ENCODE measurements at regions not wholly inside any gene's neighbourhood (a gene's known extent, or its start where the extent isn't known, plus 50 kb on each side); places are given as distances from the start of the nearest gene placed in this dataset.

- WGBS (ENCODE audit: insufficient coverage) = 68% methylated on average over 3 of the region's 7 CpGs
- H3K27ac Mint-ChIP-seq = no peak overlapping the region
- H3K27ac ChIP-seq (ENCODE audit: low read length) = no peak overlapping the region
- H3K9me3 ChIP-seq = no peaks in the 10 kb centered on the region
- H3K4me3 Mint-ChIP-seq = no peak overlapping the region
- ATAC-seq (replicated peaks in 1 of 4) (no peak), DNase-seq (no peak)
- H3K36me3 Mint-ChIP-seq = no peaks in the 10 kb centered on the region
- H3K9me3 Mint-ChIP-seq = no peaks in the 10 kb centered on the region
- H3K27me3 Mint-ChIP-seq = peaks cover 10 to 30% of the 10 kb centered on the region in 2 donors
- no peak overlapping the region for H3K4me3 ChIP-seq (ENCODE audit: control insufficient read depth in 1 of 2, extremely low read depth in 1 of 2, low read length in 1 of 2)
- H3K4me1 Mint-ChIP-seq = no peaks in the 10 kb centered on the region
- no peaks in the 10 kb centered on the region for H3K4me1 ChIP-seq (ENCODE audit: control insufficient read depth in 1 of 2, extremely low read depth in 1 of 2, insufficient read depth in 2 of 2, low read length in 2 of 2)
- ChIA-PET POLR2A (no interaction called here), CTCF (interaction anchor here in 1 of 2 donors (0.5 kb wide), 1 partner anchor 162 kb away, joined by 9 read pairs; no protein-coding TSS in a partner anchor)
- H3K27me3 ChIP-seq (replicated peaks in 1 of 2; ENCODE audit: control insufficient read depth in 2 of 2, extremely low read depth in 1 of 2, insufficient read depth in 2 of 2, low read length in 1 of 2) = peaks cover 0 to 11% of the 10 kb centered on the region in 2 experiments
- H3K36me3 ChIP-seq (ENCODE audit: control insufficient read depth in 2 of 2, extremely low read depth in 1 of 2, insufficient read depth in 1 of 2, low read length in 1 of 2) = no peaks in the 10 kb centered on the region
Observed at GRCh38 chr9:86795047-86795442, 152.3 kb downstream of the GAS1 start.

GRCh38 chr9:86794391-86795046 is 152.8 kb downstream of the GAS1 start:
- H3K4me1 ChIP-seq (ENCODE audit: control insufficient read depth in 1 of 2, extremely low read depth in 1 of 2, insufficient read depth in 2 of 2, low read length in 2 of 2) = no peaks in the 10 kb centered on the region
- no peaks in the 10 kb centered on the region for H3K9me3 Mint-ChIP-seq
- DNase-seq (no peak), ATAC-seq (replicated peaks in 1 of 4) (no peak)
- no peaks in the 10 kb centered on the region for H3K9me3 ChIP-seq
- H3K4me3 Mint-ChIP-seq = no peak overlapping the region
- no peak overlapping the region for H3K27ac Mint-ChIP-seq
- ChIA-PET CTCF (interaction anchor here in 1 of 2 donors (0.5 kb wide), 1 partner anchor 162 kb away, joined by 9 read pairs; no protein-coding TSS in a partner anchor), POLR2A (no interaction called here)
- H3K27me3 Mint-ChIP-seq = peaks cover 9 to 29% of the 10 kb centered on the region in 2 donors
- peaks cover 0 to 7% of the 10 kb centered on the region in 2 experiments for H3K27me3 ChIP-seq (replicated peaks in 1 of 2; ENCODE audit: control insufficient read depth in 2 of 2, extremely low read depth in 1 of 2, insufficient read depth in 2 of 2, low read length in 1 of 2)
- no peak overlapping the region for H3K27ac ChIP-seq (ENCODE audit: low read length)
- no peaks in the 10 kb centered on the region for H3K36me3 ChIP-seq (ENCODE audit: control insufficient read depth in 2 of 2, extremely low read depth in 1 of 2, insufficient read depth in 1 of 2, low read length in 1 of 2)
- H3K4me3 ChIP-seq (ENCODE audit: control insufficient read depth in 1 of 2, extremely low read depth in 1 of 2, low read length in 1 of 2) = no peak overlapping the region
- 100% methylated on average over 1 of the region's 3 CpGs for WGBS (ENCODE audit: insufficient coverage)
- no peaks in the 10 kb centered on the region for H3K4me1 Mint-ChIP-seq
- H3K36me3 Mint-ChIP-seq = no peaks in the 10 kb centered on the region

- WGBS (ENCODE audit: insufficient coverage) = 31% methylated on average over 2 of the region's 3 CpGs
- H3K4me1 ChIP-seq (ENCODE audit: control insufficient read depth in 1 of 2, extremely low read depth in 1 of 2, insufficient read depth in 2 of 2, low read length in 2 of 2) = no peaks in the 10 kb centered on the region
- no peak overlapping the region for H3K27ac Mint-ChIP-seq
- H3K4me1 Mint-ChIP-seq = no peaks in the 10 kb centered on the region
- no peak overlapping the region for H3K4me3 Mint-ChIP-seq
- H3K9me3 Mint-ChIP-seq = no peaks in the 10 kb centered on the region
- no peak overlapping the region for H3K4me3 ChIP-seq (ENCODE audit: control insufficient read depth in 1 of 2, extremely low read depth in 1 of 2, low read length in 1 of 2)
- ChIA-PET CTCF (no interaction called here), POLR2A (no interaction called here)
- ATAC-seq (replicated peaks in 1 of 4) = no peak
- no peaks in the 10 kb centered on the region for H3K9me3 ChIP-seq
- no peak for DNase-seq
- no peaks in the 10 kb centered on the region for H3K36me3 ChIP-seq (ENCODE audit: control insufficient read depth in 2 of 2, extremely low read depth in 1 of 2, insufficient read depth in 1 of 2, low read length in 1 of 2)
- H3K27ac ChIP-seq (ENCODE audit: low read length) = no peak overlapping the region
- H3K27me3 Mint-ChIP-seq = peaks cover 15 to 26% of the 10 kb centered on the region in 2 donors
- peaks cover 0 to 9% of the 10 kb centered on the region in 2 experiments for H3K27me3 ChIP-seq (replicated peaks in 1 of 2; ENCODE audit: control insufficient read depth in 2 of 2, extremely low read depth in 1 of 2, insufficient read depth in 2 of 2, low read length in 1 of 2)
- H3K36me3 Mint-ChIP-seq = no peaks in the 10 kb centered on the region
Observed at GRCh38 chr9:86792136-86792535, 155.2 kb downstream of the GAS1 start.

- ChIA-PET CTCF (no interaction called here), POLR2A (no interaction called here)
- no peaks in the 10 kb centered on the region for H3K4me1 Mint-ChIP-seq
- peaks cover 0 to 9% of the 10 kb centered on the region in 2 experiments for H3K27me3 ChIP-seq (replicated peaks in 1 of 2; ENCODE audit: control insufficient read depth in 2 of 2, extremely low read depth in 1 of 2, insufficient read depth in 2 of 2, low read length in 1 of 2)
- WGBS (ENCODE audit: insufficient coverage) = no CpG with 5 or more reads among the region's 4 CpGs
- no peaks in the 10 kb centered on the region for H3K36me3 ChIP-seq (ENCODE audit: control insufficient read depth in 2 of 2, extremely low read depth in 1 of 2, insufficient read depth in 1 of 2, low read length in 1 of 2)
- H3K4me3 ChIP-seq (ENCODE audit: control insufficient read depth in 1 of 2, extremely low read depth in 1 of 2, low read length in 1 of 2) = no peak overlapping the region
- H3K27ac ChIP-seq (ENCODE audit: low read length) = no peak overlapping the region
- no peaks in the 10 kb centered on the region for H3K9me3 ChIP-seq
- H3K36me3 Mint-ChIP-seq = no peaks in the 10 kb centered on the region
- H3K27ac Mint-ChIP-seq = no peak overlapping the region
- ATAC-seq (replicated peaks in 1 of 4) = no peak
- H3K9me3 Mint-ChIP-seq = no peaks in the 10 kb centered on the region
- H3K4me3 Mint-ChIP-seq = no peak overlapping the region
- no peak for DNase-seq
- H3K4me1 ChIP-seq (ENCODE audit: control insufficient read depth in 1 of 2, extremely low read depth in 1 of 2, insufficient read depth in 2 of 2, low read length in 2 of 2) = no peaks in the 10 kb centered on the region
- H3K27me3 Mint-ChIP-seq = peaks cover 15 to 24% of the 10 kb centered on the region in 2 donors
Observed at GRCh38 chr9:86790805-86791204, 156.5 kb downstream of the GAS1 start.

- H3K9me3 Mint-ChIP-seq = no peaks in the 10 kb centered on the region
- DNase-seq (no peak), ATAC-seq (replicated peaks in 1 of 4) (no peak)
- Histone ChIP-seq H3K36me3 (ENCODE audit: control insufficient read depth in 2 of 2, extremely low read depth in 1 of 2, insufficient read depth in 1 of 2, low read length in 1 of 2) (no peaks in the 10 kb centered on the region), H3K4me1 (ENCODE audit: control insufficient read depth in 1 of 2, extremely low read depth in 1 of 2, insufficient read depth in 2 of 2, low read length in 2 of 2) (no peaks in the 10 kb centered on the region), H3K27ac (ENCODE audit: low read length) (no peak overlapping the region), H3K4me3 (ENCODE audit: control insufficient read depth in 1 of 2, extremely low read depth in 1 of 2, low read length in 1 of 2) (no peak overlapping the region), H3K9me3 (no peaks in the 10 kb centered on the region), H3K27me3 (replicated peaks in 1 of 2; ENCODE audit: control insufficient read depth in 2 of 2, extremely low read depth in 1 of 2, insufficient read depth in 2 of 2, low read length in 1 of 2) (peaks cover 0 to 9% of the 10 kb centered on the region in 2 experiments)
- 79% methylated on average over 5 of the region's 9 CpGs for WGBS (ENCODE audit: insufficient coverage)
- CTCF ChIA-PET = no interaction called here
- H3K36me3 Mint-ChIP-seq = no peaks in the 10 kb centered on the region
- peaks cover 13 to 38% of the 10 kb centered on the region in 2 donors for H3K27me3 Mint-ChIP-seq
- no peaks in the 10 kb centered on the region for H3K4me1 Mint-ChIP-seq
- H3K4me3 Mint-ChIP-seq = no peak overlapping the region
- H3K27ac Mint-ChIP-seq = no peak overlapping the region
- POLR2A ChIA-PET = no interaction called here
Observed at GRCh38 chr9:86788456-86788855, 158.8 kb downstream of the GAS1 start.

GRCh38 chr9:86783884-86784283 is 163.4 kb downstream of the GAS1 start:
- peaks cover 12 to 31% of the 10 kb centered on the region in 2 donors for H3K27me3 Mint-ChIP-seq
- DNase-seq = no peak
- no peaks in the 10 kb centered on the region for H3K9me3 ChIP-seq
- H3K4me3 Mint-ChIP-seq = no peak overlapping the region
- ChIA-PET POLR2A (no interaction called here), CTCF (no interaction called here)
- no peak overlapping the region for H3K27ac ChIP-seq (ENCODE audit: low read length)
- whole genome bisulfite sequencing (ENCODE audit: insufficient coverage) = no CpG with 5 or more reads among the region's 3 CpGs
- H3K36me3 Mint-ChIP-seq = no peaks in the 10 kb centered on the region
- H3K36me3 ChIP-seq (ENCODE audit: control insufficient read depth in 2 of 2, extremely low read depth in 1 of 2, insufficient read depth in 1 of 2, low read length in 1 of 2) = no peaks in the 10 kb centered on the region
- peaks cover 0 to 5% (median 0%) of the 10 kb centered on the region in 3 donors for H3K9me3 Mint-ChIP-seq
- no peaks in the 10 kb centered on the region for H3K4me1 Mint-ChIP-seq
- H3K27me3 ChIP-seq (replicated peaks in 1 of 2; ENCODE audit: control insufficient read depth in 2 of 2, extremely low read depth in 1 of 2, insufficient read depth in 2 of 2, low read length in 1 of 2) = peaks cover 0 to 7% of the 10 kb centered on the region in 2 experiments
- H3K4me1 ChIP-seq (ENCODE audit: control insufficient read depth in 1 of 2, extremely low read depth in 1 of 2, insufficient read depth in 2 of 2, low read length in 2 of 2) = no peaks in the 10 kb centered on the region
- H3K27ac Mint-ChIP-seq = no peak overlapping the region
- ATAC-seq (replicated peaks in 1 of 4) = no peak
- H3K4me3 ChIP-seq (ENCODE audit: control insufficient read depth in 1 of 2, extremely low read depth in 1 of 2, low read length in 1 of 2) = no peak overlapping the region
